ENCODE measurements at regions not wholly inside any gene's neighbourhood (a gene's known extent, or its start where the extent isn't known, plus 50 kb on each side); places are given as distances from the start of the nearest gene placed in this dataset.
A peak's percentile ranks its signal among the peaks of the same experiment; 100 is the strongest.

DNA sequence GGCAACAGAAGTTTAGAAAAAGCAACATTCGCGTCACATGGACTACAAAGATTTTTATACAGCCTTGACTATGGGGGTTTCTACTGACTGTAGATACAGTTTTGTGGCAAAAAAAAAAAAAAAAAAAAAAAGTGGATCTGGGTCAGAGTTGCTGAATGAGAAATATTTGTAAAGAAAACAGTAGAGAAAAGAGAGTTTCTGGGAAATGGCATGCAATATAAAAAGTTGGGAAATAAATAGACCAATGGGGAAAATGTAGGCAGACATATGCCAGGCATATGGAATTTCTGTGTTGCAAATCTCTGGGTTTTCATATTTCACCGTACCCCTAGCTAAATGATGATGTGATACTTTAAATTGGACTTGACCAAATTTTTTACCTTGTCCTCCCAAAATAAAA lies 315.3 kb downstream of the EFNB2 start (continued):
- TF ChIP-seq, protein P1, sequence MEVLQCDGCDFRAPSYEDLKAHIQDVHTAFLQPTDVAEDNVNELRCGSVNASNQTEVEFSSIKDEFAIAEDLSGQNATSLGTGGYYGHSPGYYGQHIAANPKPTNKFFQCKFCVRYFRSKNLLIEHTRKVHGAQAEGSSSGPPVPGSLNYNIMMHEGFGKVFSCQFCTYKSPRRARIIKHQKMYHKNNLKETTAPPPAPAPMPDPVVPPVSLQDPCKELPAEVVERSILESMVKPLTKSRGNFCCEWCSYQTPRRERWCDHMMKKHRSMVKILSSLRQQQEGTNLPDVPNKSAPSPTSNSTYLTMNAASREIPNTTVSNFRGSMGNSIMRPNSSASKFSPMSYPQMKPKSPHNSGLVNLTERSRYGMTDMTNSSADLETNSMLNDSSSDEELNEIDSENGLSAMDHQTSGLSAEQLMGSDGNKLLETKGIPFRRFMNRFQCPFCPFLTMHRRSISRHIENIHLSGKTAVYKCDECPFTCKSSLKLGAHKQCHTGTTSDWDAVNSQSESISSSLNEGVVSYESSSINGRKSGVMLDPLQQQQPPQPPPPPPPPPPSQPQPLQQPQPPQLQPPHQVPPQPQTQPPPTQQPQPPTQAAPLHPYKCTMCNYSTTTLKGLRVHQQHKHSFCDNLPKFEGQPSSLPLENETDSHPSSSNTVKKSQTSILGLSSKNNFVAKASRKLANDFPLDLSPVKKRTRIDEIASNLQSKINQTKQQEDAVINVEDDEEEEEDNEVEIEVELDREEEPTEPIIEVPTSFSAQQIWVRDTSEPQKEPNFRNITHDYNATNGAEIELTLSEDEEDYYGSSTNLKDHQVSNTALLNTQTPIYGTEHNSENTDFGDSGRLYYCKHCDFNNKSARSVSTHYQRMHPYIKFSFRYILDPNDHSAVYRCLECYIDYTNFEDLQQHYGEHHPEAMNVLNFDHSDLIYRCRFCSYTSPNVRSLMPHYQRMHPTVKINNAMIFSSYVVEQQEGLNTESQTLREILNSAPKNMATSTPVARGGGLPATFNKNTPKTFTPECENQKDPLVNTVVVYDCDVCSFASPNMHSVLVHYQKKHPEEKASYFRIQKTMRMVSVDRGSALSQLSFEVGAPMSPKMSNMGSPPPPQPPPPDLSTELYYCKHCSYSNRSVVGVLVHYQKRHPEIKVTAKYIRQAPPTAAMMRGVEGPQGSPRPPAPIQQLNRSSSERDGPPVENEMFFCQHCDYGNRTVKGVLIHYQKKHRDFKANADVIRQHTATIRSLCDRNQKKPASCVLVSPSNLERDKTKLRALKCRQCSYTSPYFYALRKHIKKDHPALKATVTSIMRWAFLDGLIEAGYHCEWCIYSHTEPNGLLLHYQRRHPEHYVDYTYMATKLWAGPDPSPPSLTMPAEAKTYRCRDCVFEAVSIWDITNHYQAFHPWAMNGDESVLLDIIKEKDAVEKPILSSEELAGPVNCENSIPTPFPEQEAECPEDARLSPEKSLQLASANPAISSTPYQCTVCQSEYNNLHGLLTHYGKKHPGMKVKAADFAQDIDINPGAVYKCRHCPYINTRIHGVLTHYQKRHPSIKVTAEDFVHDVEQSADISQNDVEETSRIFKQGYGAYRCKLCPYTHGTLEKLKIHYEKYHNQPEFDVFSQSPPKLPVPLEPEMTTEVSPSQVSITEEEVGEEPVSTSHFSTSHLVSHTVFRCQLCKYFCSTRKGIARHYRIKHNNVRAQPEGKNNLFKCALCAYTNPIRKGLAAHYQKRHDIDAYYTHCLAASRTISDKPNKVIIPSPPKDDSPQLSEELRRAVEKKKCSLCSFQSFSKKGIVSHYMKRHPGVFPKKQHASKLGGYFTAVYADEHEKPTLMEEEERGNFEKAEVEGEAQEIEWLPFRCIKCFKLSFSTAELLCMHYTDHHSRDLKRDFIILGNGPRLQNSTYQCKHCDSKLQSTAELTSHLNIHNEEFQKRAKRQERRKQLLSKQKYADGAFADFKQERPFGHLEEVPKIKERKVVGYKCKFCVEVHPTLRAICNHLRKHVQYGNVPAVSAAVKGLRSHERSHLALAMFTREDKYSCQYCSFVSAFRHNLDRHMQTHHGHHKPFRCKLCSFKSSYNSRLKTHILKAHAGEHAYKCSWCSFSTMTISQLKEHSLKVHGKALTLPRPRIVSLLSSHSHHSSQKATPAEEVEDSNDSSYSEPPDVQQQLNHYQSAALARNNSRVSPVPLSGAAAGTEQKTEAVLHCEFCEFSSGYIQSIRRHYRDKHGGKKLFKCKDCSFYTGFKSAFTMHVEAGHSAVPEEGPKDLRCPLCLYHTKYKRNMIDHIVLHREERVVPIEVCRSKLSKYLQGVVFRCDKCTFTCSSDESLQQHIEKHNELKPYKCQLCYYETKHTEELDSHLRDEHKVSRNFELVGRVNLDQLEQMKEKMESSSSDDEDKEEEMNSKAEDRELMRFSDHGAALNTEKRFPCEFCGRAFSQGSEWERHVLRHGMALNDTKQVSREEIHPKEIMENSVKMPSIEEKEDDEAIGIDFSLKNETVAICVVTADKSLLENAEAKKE (CRISPR knock-in tag; IDR thresholded peaks at IDR 0.05), result no peak
- TF ChIP-seq POLR2AphosphoS5 (IDR thresholded peaks at IDR 0.05; ENCODE audit: low read depth), result no peak
- TF ChIP-seq CTCF (conservative IDR thresholded peaks at IDR 0.05; ENCODE audit: low read depth in 2 of 2), result no peak
- no peak for TF ChIP-seq JUNB (IDR thresholded peaks at IDR 0.05; ENCODE audit: unreplicated experiment)
- TF ChIP-seq ZNF331 (CRISPR knock-in tag; IDR thresholded peaks at IDR 0.05; ENCODE audit: low read depth), result no peak
- no peak for TF ChIP-seq CREB1 (CRISPR knock-in tag; IDR thresholded peaks at IDR 0.05; ENCODE audit: low read depth)

- Histone ChIP-seq H2AFZ (no peak overlapping the region), H3K9me2 (ENCODE audit: insufficient read depth) (no peaks in the 10 kb centered on the region), H3K27ac (ENCODE audit: low read depth) (peak overlapping the region; percentile 68; the same call in 1 of the 2 replicates), H3F3A (replicated peaks; ENCODE audit: low read depth) (no peaks in the 10 kb centered on the region), H3K27me3 (ENCODE audit: insufficient read depth) (no peaks in the 10 kb centered on the region), H3K4me3 (peak overlapping the region; percentile 41), H3K4me2 (peak overlapping the region; percentile 58), H4K20me1 (replicated peaks; ENCODE audit: insufficient read depth) (no peaks in the 10 kb centered on the region), H3K36me3 (ENCODE audit: insufficient read depth) (no peaks in the 10 kb centered on the region), H3K4me1 (ENCODE audit: insufficient read depth) (peaks cover 24% of the 10 kb centered on the region), H3K79me2 (replicated peaks; ENCODE audit: insufficient read depth) (no peaks in the 10 kb centered on the region)
- peaks cover 19% of the 10 kb centered on the region for H3K4me1 Mint-ChIP-seq
- H3K9me3 Mint-ChIP-seq, result no peaks in the 10 kb centered on the region; the same call in 2 of the 3 replicates
- H3K4me3 Mint-ChIP-seq, result no peak overlapping the region
- no peaks in the 10 kb centered on the region for H3K27me3 Mint-ChIP-seq (ENCODE audit: insufficient read depth, low read depth, poor library complexity)
- ATAC-seq, result peak; percentile 77
- H3K27ac Mint-ChIP-seq, result 0 out of 2 replicates have a peak overlapping the region, but pooled peaks have one; percentile 36
- H3K36me3 Mint-ChIP-seq (ENCODE audit: low read depth), result peaks cover 3% of the 10 kb centered on the region; the same call in 1 of the 3 replicates
- DNase-seq (ENCODE audit: low spot score), result peak; percentile 31
- TF ChIP-seq REST (IDR thresholded peaks at IDR 0.05; ENCODE audit: unreplicated experiment), result no peak
These were observed 322.3 kb downstream of the EFNB2 start for GRCh38 chr13:106213028-106213757.

Measured in GM23338 (cell line).